IMR-90 (cell line): ENCODE measurements at regions not wholly inside any gene's neighbourhood (a gene's known extent, or its start where the extent isn't known, plus 50 kb on each side); places are given as distances from the start of the nearest gene placed in this dataset.

Experiments used
- CTCF ChIP-seq: conservative IDR thresholded peaks from 2 replicates; pipeline ENCODE4 v1.5.1; 2012; ENCODE audit warnings: mild to moderate bottlenecking, low read depth, low read length, improper control_type of control experiment
- RAD21 ChIP-seq: IDR thresholded peaks from 2 replicates; pipeline ENCODE4 v1.6.1; 2012; ENCODE audit warnings: low read length, improper control_type of control experiment

GRCh38 chr3:194035406-194036138, 100.4 kb upstream of the HES1 start:
- TF ChIP-seq RAD21 (no peak), CTCF (no peak)
